ENCODE measurements at regions not wholly inside any gene's neighbourhood (a gene's known extent, or its start where the extent isn't known, plus 50 kb on each side); places are given as distances from the start of the nearest gene placed in this dataset.

DNA sequence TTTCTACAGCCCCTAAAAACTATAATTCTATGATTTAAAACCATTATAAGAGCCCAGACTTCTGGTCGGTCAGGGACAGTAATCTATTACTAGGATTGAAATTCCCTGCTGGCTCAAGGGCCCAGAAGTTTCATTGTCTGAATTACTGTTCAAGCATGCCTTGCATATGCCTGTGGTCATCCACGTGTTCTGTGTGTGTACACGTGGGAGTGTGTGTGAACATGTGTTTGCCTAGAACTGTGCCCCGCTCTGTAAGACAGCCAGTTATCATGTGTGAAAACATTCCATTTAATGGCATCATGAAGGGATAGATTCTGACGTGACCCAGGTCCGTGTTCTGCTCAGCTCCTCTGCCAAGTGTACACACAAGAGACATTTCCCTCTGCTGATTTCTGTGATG is 189.3 kb upstream of the NECTIN1 start:
- no peak overlapping the region for H3K4me3 ChIP-seq (ENCODE audit: low read depth, low read length)
- H3K27ac ChIP-seq (ENCODE audit: low read depth, low read length) = no peak overlapping the region
- no peak overlapping the region for H2AFZ ChIP-seq (ENCODE audit: low read length, unreplicated experiment)
- peaks cover 77% of the 10 kb centered on the region for H3K27me3 ChIP-seq (ENCODE audit: insufficient read depth, low read length)
- no peaks in the 10 kb centered on the region for H3K79me2 ChIP-seq (ENCODE audit: control insufficient read depth, insufficient read depth, low read length, unreplicated experiment)
- H3K36me3 ChIP-seq (ENCODE audit: insufficient read depth, low read length) = no peaks in the 10 kb centered on the region
- no peaks in the 10 kb centered on the region for H3K4me1 ChIP-seq (ENCODE audit: control insufficient read depth, insufficient read depth, low read length, unreplicated experiment)

DNA sequence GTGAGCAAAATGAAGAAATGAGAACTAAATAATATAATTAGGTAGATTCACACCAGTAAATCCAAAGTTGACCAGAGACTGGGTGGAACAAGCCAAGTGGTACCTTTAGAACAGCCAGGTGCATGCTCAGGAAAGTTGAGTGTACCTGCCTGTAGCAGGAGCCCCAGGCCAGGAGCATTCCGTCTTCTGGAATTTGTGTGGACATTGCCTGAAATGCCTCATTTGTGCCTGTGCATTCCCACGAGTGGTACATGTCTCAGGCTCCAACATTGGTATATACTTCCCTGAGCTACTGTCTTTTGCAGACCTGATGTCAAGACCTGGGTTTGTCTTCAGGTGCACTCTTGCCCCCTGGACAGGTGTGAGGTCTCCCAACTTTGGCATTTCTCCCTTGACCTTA is 187.6 kb upstream of the NECTIN1 start:
- Histone ChIP-seq H3K4me3 (ENCODE audit: low read depth, low read length) (no peak overlapping the region), H3K27ac (ENCODE audit: low read depth, low read length) (no peak overlapping the region), H3K79me2 (ENCODE audit: control insufficient read depth, insufficient read depth, low read length, unreplicated experiment) (no peaks in the 10 kb centered on the region), H3K27me3 (ENCODE audit: insufficient read depth, low read length) (peaks cover 63% of the 10 kb centered on the region), H3K36me3 (ENCODE audit: insufficient read depth, low read length) (no peaks in the 10 kb centered on the region), H2AFZ (ENCODE audit: low read length, unreplicated experiment) (no peak overlapping the region), H3K4me1 (ENCODE audit: control insufficient read depth, insufficient read depth, low read length, unreplicated experiment) (no peaks in the 10 kb centered on the region)

DNA sequence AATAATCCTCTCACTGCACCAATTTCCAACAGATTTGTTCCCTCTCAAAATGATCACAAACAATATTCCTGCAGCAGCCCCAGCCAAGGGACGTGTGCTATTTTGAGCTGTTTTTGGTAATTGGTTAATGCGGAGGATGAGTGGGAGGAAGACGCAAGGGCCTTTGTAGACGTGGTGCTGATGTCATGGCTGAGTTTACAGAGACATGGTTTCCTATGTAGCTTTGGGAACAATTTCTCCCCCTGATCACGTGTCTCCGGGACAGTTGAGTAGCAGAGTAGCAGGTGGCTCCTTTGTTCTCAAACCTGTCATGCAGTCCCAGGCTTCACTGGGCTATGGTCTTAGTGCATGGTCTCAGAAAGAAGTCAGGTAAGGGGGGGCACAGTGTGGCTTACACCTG is 183.2 kb upstream of the NECTIN1 start:
- no peaks in the 10 kb centered on the region for H3K4me1 ChIP-seq (ENCODE audit: control insufficient read depth, insufficient read depth, low read length, unreplicated experiment)
- H2AFZ ChIP-seq (ENCODE audit: low read length, unreplicated experiment) = no peak overlapping the region
- H3K79me2 ChIP-seq (ENCODE audit: control insufficient read depth, insufficient read depth, low read length, unreplicated experiment) = no peaks in the 10 kb centered on the region
- H3K27me3 ChIP-seq (ENCODE audit: insufficient read depth, low read length) = peaks cover 46% of the 10 kb centered on the region
- no peaks in the 10 kb centered on the region for H3K36me3 ChIP-seq (ENCODE audit: insufficient read depth, low read length)
- H3K27ac ChIP-seq (ENCODE audit: low read depth, low read length) = no peak overlapping the region
- H3K4me3 ChIP-seq (ENCODE audit: low read depth, low read length) = no peak overlapping the region

DNA sequence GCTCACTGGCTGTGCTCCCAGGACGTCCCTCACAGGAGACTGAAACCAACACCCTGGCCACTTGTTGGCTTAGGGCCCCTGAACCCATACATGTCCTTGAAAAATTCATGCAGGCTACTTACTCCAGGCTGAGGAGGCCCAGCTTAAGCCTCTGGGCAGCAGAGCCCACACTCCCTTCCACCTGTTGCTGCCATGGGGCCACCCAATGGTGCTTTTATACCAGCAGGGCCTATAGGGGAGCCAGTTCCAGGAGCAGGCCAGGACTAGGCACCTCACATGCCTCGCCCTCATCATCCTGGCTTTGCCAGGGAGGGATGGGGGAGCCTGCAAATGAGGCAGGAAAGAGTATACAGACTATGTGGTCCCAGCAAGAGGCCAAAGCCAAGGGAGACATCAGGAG is 181.7 kb upstream of the NECTIN1 start:
- H2AFZ ChIP-seq (ENCODE audit: low read length, unreplicated experiment) = no peak overlapping the region
- H3K4me1 ChIP-seq (ENCODE audit: control insufficient read depth, insufficient read depth, low read length, unreplicated experiment) = no peaks in the 10 kb centered on the region
- no peaks in the 10 kb centered on the region for H3K36me3 ChIP-seq (ENCODE audit: insufficient read depth, low read length)
- no peaks in the 10 kb centered on the region for H3K79me2 ChIP-seq (ENCODE audit: control insufficient read depth, insufficient read depth, low read length, unreplicated experiment)
- H3K27ac ChIP-seq (ENCODE audit: low read depth, low read length) = no peak overlapping the region
- no peak overlapping the region for H3K4me3 ChIP-seq (ENCODE audit: low read depth, low read length)
- H3K27me3 ChIP-seq (ENCODE audit: insufficient read depth, low read length) = peaks cover 48% of the 10 kb centered on the region

DNA sequence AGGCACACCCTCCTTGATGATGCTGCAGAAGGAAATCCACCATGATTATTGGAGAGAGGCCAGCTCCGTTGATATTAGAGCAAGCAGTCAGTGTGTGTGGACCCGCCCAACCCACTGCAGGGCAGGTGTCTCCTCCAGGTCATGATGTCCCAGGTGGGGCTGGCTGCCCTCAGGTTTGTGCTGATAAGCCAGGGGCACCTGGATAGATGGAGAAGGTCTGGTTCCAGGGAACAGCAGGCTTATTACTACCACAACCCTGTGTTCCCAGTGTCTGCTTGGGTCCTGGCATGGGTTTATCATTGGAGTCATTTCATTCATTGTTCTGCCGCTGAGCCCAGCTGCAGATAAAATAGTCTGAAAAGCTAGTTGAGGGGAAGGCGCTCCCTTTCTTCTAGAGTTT is 181.1 kb upstream of the NECTIN1 start:
- H3K4me1 ChIP-seq (ENCODE audit: control insufficient read depth, insufficient read depth, low read length, unreplicated experiment) = no peaks in the 10 kb centered on the region
- H3K4me3 ChIP-seq (ENCODE audit: low read depth, low read length) = no peak overlapping the region
- H3K27me3 ChIP-seq (ENCODE audit: insufficient read depth, low read length) = peaks cover 51% of the 10 kb centered on the region
- H3K79me2 ChIP-seq (ENCODE audit: control insufficient read depth, insufficient read depth, low read length, unreplicated experiment) = no peaks in the 10 kb centered on the region
- H3K27ac ChIP-seq (ENCODE audit: low read depth, low read length) = no peak overlapping the region
- no peak overlapping the region for H2AFZ ChIP-seq (ENCODE audit: low read length, unreplicated experiment)
- no peaks in the 10 kb centered on the region for H3K36me3 ChIP-seq (ENCODE audit: insufficient read depth, low read length)

DNA sequence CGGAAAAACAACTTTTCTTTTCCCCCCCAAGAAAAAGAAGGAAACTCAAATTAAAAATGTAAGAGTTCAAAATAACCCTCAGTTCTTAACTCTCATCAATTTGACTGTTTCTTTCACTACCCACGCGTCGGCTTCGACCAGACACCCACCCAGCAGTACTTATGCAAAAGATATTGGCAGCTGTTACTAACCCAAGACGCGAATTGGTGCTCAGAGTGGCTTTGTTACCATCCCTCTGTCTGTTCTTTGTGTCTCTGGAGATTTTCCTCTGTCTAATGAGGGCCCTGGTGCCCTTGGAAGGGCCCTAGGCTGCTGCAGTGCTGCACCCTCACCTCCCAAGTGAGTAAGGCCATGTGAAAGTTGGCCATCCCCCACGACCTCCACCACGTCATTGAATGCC is 180.5 kb upstream of the NECTIN1 start:
- H3K27ac ChIP-seq (ENCODE audit: low read depth, low read length) = no peak overlapping the region
- no peaks in the 10 kb centered on the region for H3K79me2 ChIP-seq (ENCODE audit: control insufficient read depth, insufficient read depth, low read length, unreplicated experiment)
- H3K36me3 ChIP-seq (ENCODE audit: insufficient read depth, low read length) = no peaks in the 10 kb centered on the region
- no peak overlapping the region for H2AFZ ChIP-seq (ENCODE audit: low read length, unreplicated experiment)
- H3K4me3 ChIP-seq (ENCODE audit: low read depth, low read length) = no peak overlapping the region
- peaks cover 55% of the 10 kb centered on the region for H3K27me3 ChIP-seq (ENCODE audit: insufficient read depth, low read length)
- H3K4me1 ChIP-seq (ENCODE audit: control insufficient read depth, insufficient read depth, low read length, unreplicated experiment) = no peaks in the 10 kb centered on the region

DNA sequence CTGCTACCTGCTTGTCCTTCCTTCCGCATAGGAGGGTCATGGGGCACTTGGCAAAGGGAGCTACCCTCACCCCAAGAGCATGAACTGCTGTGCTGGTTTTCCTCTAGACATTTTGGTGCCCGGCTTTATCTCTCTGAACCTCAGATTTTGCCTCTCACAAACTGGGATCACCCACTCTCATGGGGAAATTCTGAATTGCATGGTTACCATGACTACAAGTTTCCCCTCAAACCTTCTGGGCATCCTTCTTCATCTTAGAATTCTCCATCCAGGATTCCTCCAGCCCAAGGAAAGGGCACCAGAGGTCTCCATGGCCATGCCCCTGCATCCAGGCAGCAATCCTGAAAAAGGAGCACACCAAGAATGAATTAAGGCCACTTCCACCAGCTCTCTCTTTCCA is 180.1 kb upstream of the NECTIN1 start:
- no peak overlapping the region for H3K4me3 ChIP-seq (ENCODE audit: low read depth, low read length)
- H3K27ac ChIP-seq (ENCODE audit: low read depth, low read length) = no peak overlapping the region
- H3K27me3 ChIP-seq (ENCODE audit: insufficient read depth, low read length) = peaks cover 55% of the 10 kb centered on the region
- H3K4me1 ChIP-seq (ENCODE audit: control insufficient read depth, insufficient read depth, low read length, unreplicated experiment) = no peaks in the 10 kb centered on the region
- H3K36me3 ChIP-seq (ENCODE audit: insufficient read depth, low read length) = no peaks in the 10 kb centered on the region
- no peak overlapping the region for H2AFZ ChIP-seq (ENCODE audit: low read length, unreplicated experiment)
- no peaks in the 10 kb centered on the region for H3K79me2 ChIP-seq (ENCODE audit: control insufficient read depth, insufficient read depth, low read length, unreplicated experiment)

DNA sequence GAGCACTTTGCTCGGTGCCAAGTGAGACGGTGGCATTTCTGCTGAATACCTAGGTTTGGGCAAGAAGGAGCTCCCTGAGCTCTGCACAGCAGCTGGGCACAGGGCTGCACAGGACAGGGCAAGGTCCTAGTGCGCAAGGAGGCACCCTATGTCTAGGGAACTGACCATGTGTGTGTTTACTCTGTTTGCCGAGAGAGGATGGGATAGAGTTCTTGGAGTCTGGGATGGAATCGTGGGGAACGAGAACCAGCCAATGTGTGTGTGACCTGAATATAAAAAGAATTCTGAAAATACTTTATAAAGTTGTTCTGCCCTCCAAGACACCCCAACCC is 179.5 kb upstream of the NECTIN1 start:
- peaks cover 50% of the 10 kb centered on the region for H3K27me3 ChIP-seq (ENCODE audit: insufficient read depth, low read length)
- no peak overlapping the region for H3K27ac ChIP-seq (ENCODE audit: low read depth, low read length)
- no peak overlapping the region for H2AFZ ChIP-seq (ENCODE audit: low read length, unreplicated experiment)
- H3K4me3 ChIP-seq (ENCODE audit: low read depth, low read length) = no peak overlapping the region
- no peaks in the 10 kb centered on the region for H3K36me3 ChIP-seq (ENCODE audit: insufficient read depth, low read length)
- no peaks in the 10 kb centered on the region for H3K79me2 ChIP-seq (ENCODE audit: control insufficient read depth, insufficient read depth, low read length, unreplicated experiment)
- no peaks in the 10 kb centered on the region for H3K4me1 ChIP-seq (ENCODE audit: control insufficient read depth, insufficient read depth, low read length, unreplicated experiment)

DNA sequence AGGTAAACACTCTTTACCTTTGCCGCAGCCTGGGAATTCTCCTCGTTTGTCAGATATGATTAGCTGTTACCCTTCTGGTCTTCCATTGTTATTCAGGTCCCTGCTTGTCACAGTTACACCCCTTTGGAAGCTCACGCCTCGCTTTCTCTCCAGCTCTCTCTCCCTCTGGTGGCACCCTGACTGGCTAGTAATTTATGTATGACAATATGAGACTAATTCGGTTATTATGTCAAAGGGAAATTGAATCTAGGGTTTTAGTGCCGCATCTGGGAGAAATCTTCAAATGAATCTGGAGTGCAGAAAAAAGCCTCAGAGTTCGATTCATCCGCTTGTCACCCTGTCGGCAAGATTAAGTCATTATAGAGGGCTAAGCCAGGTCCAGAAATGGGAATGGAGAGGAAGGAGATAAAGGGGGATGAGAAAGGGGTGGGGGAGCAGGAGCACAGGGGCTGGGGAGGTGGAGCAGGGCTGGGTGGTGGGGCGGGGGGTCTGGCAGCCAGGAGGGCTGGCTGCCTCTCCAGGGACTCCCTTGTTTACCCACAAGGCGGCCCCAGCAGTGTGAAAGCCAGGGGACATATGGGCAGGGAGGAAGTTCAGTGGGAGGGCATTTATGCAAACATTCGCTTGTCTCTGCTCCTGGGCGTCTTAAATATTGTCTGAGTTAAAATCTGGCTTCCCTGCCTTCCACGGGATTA is 179.0 kb upstream of the NECTIN1 start:
- H3K79me2 ChIP-seq (ENCODE audit: control insufficient read depth, insufficient read depth, low read length, unreplicated experiment) = no peaks in the 10 kb centered on the region
- H2AFZ ChIP-seq (ENCODE audit: low read length, unreplicated experiment) = no peak overlapping the region
- no peaks in the 10 kb centered on the region for H3K36me3 ChIP-seq (ENCODE audit: insufficient read depth, low read length)
- H3K27ac ChIP-seq (ENCODE audit: low read depth, low read length) = no peak overlapping the region
- no peak overlapping the region for H3K4me3 ChIP-seq (ENCODE audit: low read depth, low read length)
- no peaks in the 10 kb centered on the region for H3K4me1 ChIP-seq (ENCODE audit: control insufficient read depth, insufficient read depth, low read length, unreplicated experiment)
- peaks cover 49% of the 10 kb centered on the region for H3K27me3 ChIP-seq (ENCODE audit: insufficient read depth, low read length)

DNA sequence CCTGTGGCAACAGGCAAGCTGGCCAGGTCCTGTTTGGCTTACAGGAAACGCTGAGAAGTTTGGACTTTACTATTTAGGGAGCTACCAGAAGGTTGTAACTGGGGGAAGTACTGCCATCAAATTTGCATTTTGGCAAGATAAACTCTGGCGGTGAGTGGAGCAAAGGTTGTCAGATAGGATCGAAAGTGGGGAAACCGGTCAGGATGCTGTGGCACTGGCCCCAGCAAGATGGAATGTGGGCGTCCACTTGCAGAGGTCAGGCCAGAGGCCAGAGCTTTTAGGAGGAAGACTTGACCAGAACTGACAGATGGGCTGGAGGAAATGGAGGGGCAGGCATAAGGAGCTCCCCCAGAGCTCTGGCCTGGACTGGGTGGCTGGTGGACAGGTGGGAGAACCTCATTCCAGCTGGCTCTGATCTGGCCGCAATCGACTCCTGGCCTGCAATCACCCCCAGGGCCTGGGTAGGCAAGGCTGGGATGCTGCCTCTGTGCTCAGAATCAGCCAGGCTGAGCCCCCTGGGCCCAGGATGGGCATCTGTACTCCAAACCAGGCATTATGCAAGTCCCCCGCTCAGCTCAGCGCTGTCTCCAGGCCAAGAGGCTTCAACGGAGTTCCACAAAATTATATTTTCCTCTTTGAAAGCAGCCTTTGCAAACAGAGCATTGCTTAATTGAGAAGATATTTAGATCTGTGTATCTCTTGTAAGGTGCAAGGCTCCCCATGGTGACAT is 178.3 kb upstream of the NECTIN1 start:
- Histone ChIP-seq H3K4me1 (ENCODE audit: control insufficient read depth, insufficient read depth, low read length, unreplicated experiment) (no peaks in the 10 kb centered on the region), H3K27ac (ENCODE audit: low read depth, low read length) (no peak overlapping the region), H3K79me2 (ENCODE audit: control insufficient read depth, insufficient read depth, low read length, unreplicated experiment) (no peaks in the 10 kb centered on the region), H2AFZ (ENCODE audit: low read length, unreplicated experiment) (no peak overlapping the region), H3K27me3 (ENCODE audit: insufficient read depth, low read length) (peaks cover 53% of the 10 kb centered on the region), H3K36me3 (ENCODE audit: insufficient read depth, low read length) (no peaks in the 10 kb centered on the region), H3K4me3 (ENCODE audit: low read depth, low read length) (no peak overlapping the region)

DNA sequence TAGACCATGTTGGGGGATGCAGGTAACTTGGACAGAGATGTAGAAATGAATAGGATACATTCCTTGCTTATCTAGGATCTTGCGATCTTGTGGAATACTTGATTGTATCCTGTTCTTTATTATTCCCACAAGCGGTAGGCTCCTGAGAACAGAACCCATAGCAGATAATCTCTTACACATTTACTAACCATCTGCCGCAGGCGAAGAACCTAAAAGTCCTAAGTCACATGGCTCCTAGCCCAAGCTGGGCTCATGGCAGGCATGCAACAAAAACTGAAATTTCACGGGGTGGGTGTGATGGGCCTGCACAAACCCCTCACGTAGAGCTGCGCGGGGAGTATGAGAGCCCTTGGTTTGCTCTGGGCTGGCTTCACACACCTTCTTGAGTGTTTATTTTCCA is 177.4 kb upstream of the NECTIN1 start:
- H2AFZ ChIP-seq (ENCODE audit: low read length, unreplicated experiment) = no peak overlapping the region
- no peak overlapping the region for H3K4me3 ChIP-seq (ENCODE audit: low read depth, low read length)
- H3K79me2 ChIP-seq (ENCODE audit: control insufficient read depth, insufficient read depth, low read length, unreplicated experiment) = no peaks in the 10 kb centered on the region
- H3K27ac ChIP-seq (ENCODE audit: low read depth, low read length) = no peak overlapping the region
- peaks cover 58% of the 10 kb centered on the region for H3K27me3 ChIP-seq (ENCODE audit: insufficient read depth, low read length)
- H3K4me1 ChIP-seq (ENCODE audit: control insufficient read depth, insufficient read depth, low read length, unreplicated experiment) = no peaks in the 10 kb centered on the region
- no peaks in the 10 kb centered on the region for H3K36me3 ChIP-seq (ENCODE audit: insufficient read depth, low read length)

All from ACC112 (cell line).